Endodermal cell (in vitro differentiated cells): ENCODE measurements at regions not wholly inside any gene's neighbourhood (a gene's known extent, or its start where the extent isn't known, plus 50 kb on each side); places are given as distances from the start of the nearest gene placed in this dataset.
"Not testable (repeated sequence)": the region's sequence is repeated elsewhere in the genome, so short reads cannot be mapped to it uniquely, and the experiment has no call there.

Source experiments
- DNase-seq: peaks from one replicate; pipeline ENCODE4 v3.0.0-alpha.2; 2017
- H3K27ac ChIP-seq: 2 replicates; pipeline ENCODE4 v1.5.1; 2013; ENCODE audit warnings: mild to moderate bottlenecking, low read depth, low read length, moderate library complexity
- H3K27me3 ChIP-seq: 2 replicates; pipeline ENCODE4 v1.6.1; 2013; ENCODE audit warnings: mild to moderate bottlenecking, low read length, moderate library complexity; ENCODE audit not compliant: insufficient read depth, control insufficient read depth, poor library complexity, severe bottlenecking
- H3K36me3 ChIP-seq: 2 replicates; pipeline ENCODE4 v1.7.0; 2013; ENCODE audit warnings: mild to moderate bottlenecking, low read length, moderate library complexity; ENCODE audit not compliant: control insufficient read depth, insufficient read depth
- H3K4me1 ChIP-seq: one replicate; pipeline ENCODE4 v1.7.0; 2013; ENCODE audit warnings: low read length; ENCODE audit not compliant: control insufficient read depth, insufficient read depth
- H3K4me3 ChIP-seq: 2 replicates; pipeline ENCODE4 v1.5.1; 2013; ENCODE audit warnings: mild to moderate bottlenecking, low read length, moderate library complexity
- H3K9ac ChIP-seq: 2 replicates; pipeline ENCODE4 v1.6.1; 2013; ENCODE audit warnings: mild to moderate bottlenecking, low read length, moderate library complexity; ENCODE audit not compliant: poor library complexity, severe bottlenecking; ENCODE audit errors: extremely low read depth
- H3K9me3 ChIP-seq: 2 replicates; pipeline ENCODE4 v1.6.1; 2013; ENCODE audit warnings: mild to moderate bottlenecking, low read length, moderate library complexity; ENCODE audit not compliant: control insufficient read depth
- H3K27ac Mint-ChIP-seq: 2 replicates; pipeline ENCODE4 v1.8.0; 2020; ENCODE audit warnings: mixed read lengths
- H3K27me3 Mint-ChIP-seq: 2 replicates; pipeline ENCODE4 v1.8.0; 2021; ENCODE audit warnings: mild to moderate bottlenecking, mixed read lengths; ENCODE audit not compliant: insufficient read depth
- H3K36me3 Mint-ChIP-seq: 2 replicates; pipeline ENCODE4 v1.8.0; 2020; ENCODE audit warnings: low read depth, mixed read lengths
- H3K4me1 Mint-ChIP-seq: 2 replicates; pipeline ENCODE4 v1.8.0; 2020; ENCODE audit warnings: mixed read lengths
- H3K4me3 Mint-ChIP-seq: 2 replicates; pipeline ENCODE4 v1.8.0; 2020; ENCODE audit warnings: mild to moderate bottlenecking, moderate library complexity, mixed read lengths
- H3K9me3 Mint-ChIP-seq: 2 replicates; pipeline ENCODE4 v1.8.0; 2020; ENCODE audit warnings: mild to moderate bottlenecking, mixed read lengths
- CTCF ChIP-seq: fragments of 200-600 bp; sonication (generic); conservative IDR thresholded peaks from 2 replicates; pipeline ENCODE4 v1.5.0; 2021; ENCODE audit warnings: antibody characterized with exemption, mild to moderate bottlenecking
- WGBS, 2 experiments: methylation state at CpG; one replicate each; pipeline versions ENCODE4 v1.1.5 to v1.1.7; 2013; ENCODE audit warnings: missing lambda C conversion rate in 2 of 2, mixed read lengths in 1 of 2; ENCODE audit not compliant: insufficient coverage in 1 of 2, insufficient read length in 1 of 2; 5-methylcytosine and 5-hydroxymethylcytosine counted together

GRCh38 chr14:106613256-106613655, 1086.9 kb downstream of the TMEM121 start:
- H3K9ac ChIP-seq: no peak overlapping the region
- Mint-ChIP-seq H3K36me3 (no peaks in the 10 kb centered on the region), H3K9me3 (peaks cover 91% of the 10 kb centered on the region), H3K4me1 (no peaks in the 10 kb centered on the region), H3K27me3 (no peaks in the 10 kb centered on the region), H3K4me3 (no peak overlapping the region), H3K27ac (no peak overlapping the region)
- no peak for TF ChIP-seq CTCF
- peaks cover 83% of the 10 kb centered on the region for H3K9me3 ChIP-seq
- H3K36me3 ChIP-seq: no peaks in the 10 kb centered on the region
- H3K27ac ChIP-seq: no peak overlapping the region
- no peak for DNase-seq
- H3K4me1 ChIP-seq: no peaks in the 10 kb centered on the region
- 50 to 75% methylated on average over 3 to 4 of the region's 4 CpGs for WGBS, 2 experiments
- no peak overlapping the region for H3K4me3 ChIP-seq
- H3K27me3 ChIP-seq: no peaks in the 10 kb centered on the region

- whole genome bisulfite sequencing, 2 experiments: 70 to 85% methylated on average over 2 to 9 of the region's 9 CpGs
- H3K4me1 Mint-ChIP-seq, H3K27ac Mint-ChIP-seq: not testable (repeated sequence)
These were observed 1092.1 kb downstream of the TMEM121 start for GRCh38 chr14:106618471-106618951.

GRCh38 chr14:106619606-106620005, 1093.2 kb downstream of the TMEM121 start:
- H3K27me3 Mint-ChIP-seq: no peaks in the 10 kb centered on the region
- no peak for TF ChIP-seq CTCF
- H3K36me3 ChIP-seq: no peaks in the 10 kb centered on the region
- H3K4me3 ChIP-seq: no peak overlapping the region
- H3K9me3 Mint-ChIP-seq: peaks cover 88% of the 10 kb centered on the region
- H3K27me3 ChIP-seq: no peaks in the 10 kb centered on the region
- no peak overlapping the region for H3K9ac ChIP-seq
- 0 to 4% methylated on average over 1 of the region's 1 CpG for WGBS, 2 experiments
- no peak overlapping the region for H3K27ac Mint-ChIP-seq
- no peaks in the 10 kb centered on the region for H3K36me3 Mint-ChIP-seq
- DNase-seq: no peak
- peaks cover 88% of the 10 kb centered on the region for H3K9me3 ChIP-seq
- H3K4me1 Mint-ChIP-seq: no peaks in the 10 kb centered on the region
- no peak overlapping the region for H3K27ac ChIP-seq
- H3K4me1 ChIP-seq: no peaks in the 10 kb centered on the region
- H3K4me3 Mint-ChIP-seq: no peak overlapping the region

More at GRCh38 chr14:106618471-106618951, 1092.1 kb downstream of the TMEM121 start:
- H3K9ac ChIP-seq, H3K27me3 ChIP-seq, H3K27me3 Mint-ChIP-seq, H3K27ac ChIP-seq, H3K4me3 Mint-ChIP-seq, H3K36me3 ChIP-seq, H3K4me1 ChIP-seq, H3K4me3 ChIP-seq, H3K36me3 Mint-ChIP-seq: not testable (repeated sequence)
- peaks cover 88% of the 10 kb centered on the region for H3K9me3 Mint-ChIP-seq
- peak; percentile 45 for DNase-seq
- peaks cover 88% of the 10 kb centered on the region for H3K9me3 ChIP-seq
- peak; percentile 63 for TF ChIP-seq CTCF
